Stomach (tissue), 4 donors: ENCODE measurements at regions not wholly inside any gene's neighbourhood (a gene's known extent, or its start where the extent isn't known, plus 50 kb on each side); places are given as distances from the start of the nearest gene placed in this dataset.

Source experiments
- POLR2A ChIP-seq, 4 donors: fragments of 450-650 bp; IDR thresholded peaks; one replicate each; pipeline ENCODE4 v1.6.1; 2016; ENCODE audit warnings: antibody characterized with exemption in 4 of 4, control low read depth in 2 of 4, mild to moderate bottlenecking in 1 of 4, moderate library complexity in 1 of 4
- TF ChIP-seq, protein P1 (sequence below), 7 experiments: fragments of 450-650 bp in 4 of 7; fragments of 200-600 bp in 3 of 7; sonication (generic) in 3 of 7; IDR thresholded peaks; one replicate each; pipeline ENCODE4 v1.5.1; 2016 to 2019; ENCODE audit warnings: antibody characterized with exemption in 7 of 7, control low read depth in 2 of 7, mild to moderate bottlenecking in 1 of 7

DNA sequence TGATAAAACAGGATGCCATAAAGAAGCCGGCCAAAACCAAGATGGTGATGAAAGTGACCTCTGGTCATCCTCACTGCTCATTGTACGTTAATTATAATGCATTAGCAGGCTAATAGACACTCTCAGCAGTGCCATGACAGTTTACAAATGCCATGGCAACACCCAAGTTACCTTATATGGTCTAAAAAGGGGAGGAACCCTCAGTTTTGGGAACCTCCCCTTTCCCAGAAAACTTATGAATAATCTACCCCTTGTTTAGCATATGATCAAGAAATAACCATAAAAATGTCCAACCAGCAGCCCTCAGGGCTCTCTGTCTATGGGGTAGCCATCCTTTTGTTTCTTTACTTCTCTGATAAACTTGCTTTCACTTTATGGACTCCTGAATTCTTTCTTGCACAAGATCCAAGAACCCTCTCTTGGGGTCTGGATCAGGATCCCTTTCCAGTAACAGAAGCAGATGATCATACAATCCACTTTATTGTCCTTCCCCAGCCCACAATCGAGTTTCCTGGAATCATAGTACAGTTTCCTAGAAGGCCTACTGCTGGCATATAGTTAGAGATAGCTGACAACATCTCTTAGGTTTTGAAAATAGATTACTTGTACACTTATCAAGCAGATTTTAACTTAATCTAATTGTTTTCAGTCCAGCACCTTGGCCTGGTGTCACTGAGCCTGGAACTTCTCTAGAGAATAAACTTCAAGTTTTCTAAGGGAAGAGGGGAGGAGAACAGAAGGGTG lies 266.7 kb upstream of the HMGA2 start:
- TF ChIP-seq, protein P1, sequence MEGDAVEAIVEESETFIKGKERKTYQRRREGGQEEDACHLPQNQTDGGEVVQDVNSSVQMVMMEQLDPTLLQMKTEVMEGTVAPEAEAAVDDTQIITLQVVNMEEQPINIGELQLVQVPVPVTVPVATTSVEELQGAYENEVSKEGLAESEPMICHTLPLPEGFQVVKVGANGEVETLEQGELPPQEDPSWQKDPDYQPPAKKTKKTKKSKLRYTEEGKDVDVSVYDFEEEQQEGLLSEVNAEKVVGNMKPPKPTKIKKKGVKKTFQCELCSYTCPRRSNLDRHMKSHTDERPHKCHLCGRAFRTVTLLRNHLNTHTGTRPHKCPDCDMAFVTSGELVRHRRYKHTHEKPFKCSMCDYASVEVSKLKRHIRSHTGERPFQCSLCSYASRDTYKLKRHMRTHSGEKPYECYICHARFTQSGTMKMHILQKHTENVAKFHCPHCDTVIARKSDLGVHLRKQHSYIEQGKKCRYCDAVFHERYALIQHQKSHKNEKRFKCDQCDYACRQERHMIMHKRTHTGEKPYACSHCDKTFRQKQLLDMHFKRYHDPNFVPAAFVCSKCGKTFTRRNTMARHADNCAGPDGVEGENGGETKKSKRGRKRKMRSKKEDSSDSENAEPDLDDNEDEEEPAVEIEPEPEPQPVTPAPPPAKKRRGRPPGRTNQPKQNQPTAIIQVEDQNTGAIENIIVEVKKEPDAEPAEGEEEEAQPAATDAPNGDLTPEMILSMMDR (IDR thresholded peaks at IDR 0.05), result no peak
- TF ChIP-seq POLR2A (IDR thresholded peaks at IDR 0.05), result no peak
